ENCODE measurements at regions not wholly inside any gene's neighbourhood (a gene's known extent, or its start where the extent isn't known, plus 50 kb on each side); places are given as distances from the start of the nearest gene placed in this dataset.

- TF ChIP-seq CTCF (IDR thresholded peaks at IDR 0.05; ENCODE audit: low read depth, low read length, poor library complexity, severe bottlenecking): no peak
- no peak for TF ChIP-seq EZH2phosphoT487 (IDR thresholded peaks at IDR 0.05; ENCODE audit: borderline replicate concordance, low read length)
These were observed 434.1 kb downstream of the BRD1 start for GRCh38 chr22:49393526-49393925.
